ENCODE measurements at regions not wholly inside any gene's neighbourhood (a gene's known extent, or its start where the extent isn't known, plus 50 kb on each side); places are given as distances from the start of the nearest gene placed in this dataset.

DNA sequence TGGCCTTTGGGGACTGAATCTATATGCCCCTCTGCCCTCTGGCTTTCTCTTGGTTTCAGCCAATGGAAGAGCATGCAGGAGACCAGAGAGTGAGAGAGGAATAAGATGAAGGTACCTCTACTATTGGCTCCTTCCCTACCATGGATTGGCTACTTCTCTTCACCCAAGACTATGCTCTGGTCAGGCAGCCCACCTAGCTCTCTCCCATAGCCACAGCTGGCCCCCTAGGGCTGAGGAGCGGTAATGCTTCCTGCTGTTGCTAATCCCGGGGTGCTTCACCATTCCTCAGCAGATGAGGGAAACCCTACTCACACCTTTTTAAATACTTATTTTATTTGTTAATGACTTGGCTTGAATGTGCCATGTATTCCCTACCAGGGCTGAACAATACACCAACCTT is 142.4 kb downstream of the MREG start:
- no peaks in the 10 kb centered on the region for H3K9me3 ChIP-seq (ENCODE audit: control insufficient read depth in 2 of 2, insufficient read depth in 1 of 2, low read depth in 1 of 2, low read length in 1 of 2)
- WGBS, 3 donors = 83 to 94% (median 85%) methylated on average over 2 of the region's 2 CpGs
- no peak for FAIRE-seq

DNA sequence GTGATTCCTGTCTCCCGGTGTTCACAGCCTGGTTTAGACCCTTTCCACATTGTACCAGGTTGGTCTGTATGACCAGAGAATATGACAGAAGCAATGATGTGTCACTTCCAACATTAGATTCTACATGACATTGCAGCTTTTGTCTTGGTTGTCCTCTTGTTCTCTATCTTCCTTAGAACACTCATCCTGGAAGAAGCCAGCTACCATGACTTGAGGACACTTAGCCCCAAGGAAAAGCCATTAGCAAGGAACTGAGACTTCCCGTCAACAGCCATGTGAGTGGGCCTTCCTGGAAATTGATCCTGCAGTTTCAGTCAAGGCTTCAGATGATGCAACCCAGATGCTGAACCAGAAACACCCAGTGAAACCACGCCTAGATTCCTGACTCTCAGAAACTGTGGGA is 143.3 kb downstream of the MREG start:
- no peaks in the 10 kb centered on the region for H3K36me3 ChIP-seq (ENCODE audit: control insufficient read depth in 3 of 3, insufficient read depth in 2 of 3, low read depth in 1 of 3, low read length in 3 of 3)
- 64 to 76% (median 73%) methylated on average over 3 of the region's 3 CpGs for WGBS, 3 donors
- no peaks in the 10 kb centered on the region for H3K9me3 ChIP-seq (ENCODE audit: control insufficient read depth in 2 of 2, insufficient read depth in 1 of 2, low read depth in 1 of 2, low read length in 1 of 2)
- FAIRE-seq (no peak), DNase-seq (peak in 1 of 2 donors; percentile 37)
- H3K4me1 ChIP-seq (ENCODE audit: control insufficient read depth in 3 of 3, insufficient read depth in 2 of 3, low read depth in 1 of 3, low read length in 2 of 3) = no peaks in the 10 kb centered on the region
- no peak overlapping the region for H3K27ac ChIP-seq (ENCODE audit: low read depth in 1 of 3, low read length in 2 of 3)
- H3K4me3 ChIP-seq (ENCODE audit: low read depth in 1 of 3, low read length in 3 of 3) = no peak overlapping the region
- no peaks in the 10 kb centered on the region for H3K27me3 ChIP-seq (ENCODE audit: control insufficient read depth in 3 of 3, insufficient read depth in 3 of 3, low read length in 3 of 3)

More for the DNA sequence above, 142.4 kb downstream of the MREG start:
- Histone ChIP-seq H3K27ac (ENCODE audit: low read depth in 1 of 3, low read length in 2 of 3) (no peak overlapping the region), H3K4me3 (ENCODE audit: low read depth in 1 of 3, low read length in 3 of 3) (no peak overlapping the region), H3K27me3 (ENCODE audit: control insufficient read depth in 3 of 3, insufficient read depth in 3 of 3, low read length in 3 of 3) (no peaks in the 10 kb centered on the region), H3K4me1 (ENCODE audit: control insufficient read depth in 3 of 3, insufficient read depth in 2 of 3, low read depth in 1 of 3, low read length in 2 of 3) (no peaks in the 10 kb centered on the region), H3K36me3 (ENCODE audit: control insufficient read depth in 3 of 3, insufficient read depth in 2 of 3, low read depth in 1 of 3, low read length in 3 of 3) (no peaks in the 10 kb centered on the region)
- no peak for DNase-seq

DNA sequence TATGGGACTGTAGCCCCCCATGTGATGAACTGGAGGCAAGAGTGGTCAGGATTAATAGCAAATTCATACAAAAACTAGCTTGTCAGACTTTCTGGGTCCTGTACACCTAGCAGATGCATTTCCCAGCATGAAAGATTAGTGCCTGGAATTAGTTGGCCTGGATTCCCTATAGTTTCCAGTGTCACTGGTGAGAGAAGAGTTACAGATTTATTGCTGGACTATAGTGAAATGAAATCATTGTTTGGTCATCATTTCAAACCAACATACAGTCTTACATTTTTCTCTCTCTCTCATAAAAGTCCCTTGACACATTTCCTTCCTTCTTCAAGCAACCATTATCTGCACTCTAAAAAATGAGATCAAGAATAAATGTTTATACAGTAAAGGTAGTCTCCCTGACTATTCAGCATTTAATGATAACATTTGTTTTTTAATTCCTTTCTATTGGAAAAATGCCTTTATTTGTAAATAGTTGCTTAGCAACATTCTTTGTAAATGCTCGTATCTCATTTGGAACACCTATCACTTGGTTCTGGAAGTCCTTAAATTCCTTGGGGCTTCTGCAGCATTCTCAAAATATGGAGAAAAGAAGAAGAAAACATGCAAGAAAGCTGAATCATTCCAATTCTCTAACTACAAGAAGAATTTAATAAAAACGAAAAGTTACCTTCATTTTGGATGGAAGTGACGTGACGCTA is 144.4 kb downstream of the MREG start:
- Histone ChIP-seq H3K27ac (ENCODE audit: low read depth in 1 of 3, low read length in 2 of 3) (no peak overlapping the region), H3K36me3 (ENCODE audit: control insufficient read depth in 3 of 3, insufficient read depth in 2 of 3, low read depth in 1 of 3, low read length in 3 of 3) (no peaks in the 10 kb centered on the region), H3K4me3 (ENCODE audit: low read depth in 1 of 3, low read length in 3 of 3) (no peak overlapping the region), H3K4me1 (ENCODE audit: control insufficient read depth in 3 of 3, insufficient read depth in 2 of 3, low read depth in 1 of 3, low read length in 2 of 3) (no peaks in the 10 kb centered on the region), H3K27me3 (ENCODE audit: control insufficient read depth in 3 of 3, insufficient read depth in 3 of 3, low read length in 3 of 3) (no peaks in the 10 kb centered on the region), H3K9me3 (ENCODE audit: control insufficient read depth in 2 of 2, insufficient read depth in 1 of 2, low read depth in 1 of 2, low read length in 1 of 2) (no peaks in the 10 kb centered on the region)
- 67 to 77% (median 74%) methylated on average over 4 of the region's 4 CpGs for WGBS, 3 donors
- DNase-seq (no peak), FAIRE-seq (no peak)

DNA sequence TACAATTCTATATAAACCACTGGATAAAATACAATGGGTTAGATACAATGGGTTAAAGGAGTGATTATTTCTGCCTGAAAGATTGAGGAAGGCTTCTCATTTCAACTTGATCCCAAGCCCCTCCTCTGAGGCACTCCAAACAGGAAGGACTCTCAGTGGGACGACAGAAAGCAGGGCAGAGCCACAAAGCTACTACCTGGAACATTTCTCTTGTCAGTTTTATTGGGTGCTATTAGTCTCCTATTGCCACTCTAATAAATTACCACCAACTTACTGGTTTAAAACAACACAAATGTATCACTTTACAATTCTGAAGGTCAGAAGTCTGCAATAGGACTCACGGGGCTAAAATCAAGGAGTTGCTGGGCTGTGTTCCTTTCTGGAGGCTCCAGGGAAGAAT is 146.7 kb downstream of the MREG start:
- DNase-seq (no peak), FAIRE-seq (no peak)
- Histone ChIP-seq H3K4me3 (ENCODE audit: low read depth in 1 of 3, low read length in 3 of 3) (no peak overlapping the region), H3K9me3 (ENCODE audit: control insufficient read depth in 2 of 2, insufficient read depth in 1 of 2, low read depth in 1 of 2, low read length in 1 of 2) (no peaks in the 10 kb centered on the region), H3K4me1 (ENCODE audit: control insufficient read depth in 3 of 3, insufficient read depth in 2 of 3, low read depth in 1 of 3, low read length in 2 of 3) (no peaks in the 10 kb centered on the region), H3K27me3 (ENCODE audit: control insufficient read depth in 3 of 3, insufficient read depth in 3 of 3, low read length in 3 of 3) (no peaks in the 10 kb centered on the region), H3K27ac (ENCODE audit: low read depth in 1 of 3, low read length in 2 of 3) (no peak overlapping the region), H3K36me3 (ENCODE audit: control insufficient read depth in 3 of 3, insufficient read depth in 2 of 3, low read depth in 1 of 3, low read length in 3 of 3) (no peaks in the 10 kb centered on the region)
- WGBS, 3 donors = 10 to 45% (median 21%) methylated on average over 2 of the region's 2 CpGs

- Histone ChIP-seq H3K27ac (ENCODE audit: low read depth in 1 of 3, low read length in 2 of 3) (no peak overlapping the region), H3K4me3 (ENCODE audit: low read depth in 1 of 3, low read length in 3 of 3) (no peak overlapping the region), H3K4me1 (ENCODE audit: control insufficient read depth in 3 of 3, insufficient read depth in 2 of 3, low read depth in 1 of 3, low read length in 2 of 3) (no peaks in the 10 kb centered on the region), H3K36me3 (ENCODE audit: control insufficient read depth in 3 of 3, insufficient read depth in 2 of 3, low read depth in 1 of 3, low read length in 3 of 3) (no peaks in the 10 kb centered on the region), H3K9me3 (ENCODE audit: control insufficient read depth in 2 of 2, insufficient read depth in 1 of 2, low read depth in 1 of 2, low read length in 1 of 2) (no peaks in the 10 kb centered on the region), H3K27me3 (ENCODE audit: control insufficient read depth in 3 of 3, insufficient read depth in 3 of 3, low read length in 3 of 3) (no peaks in the 10 kb centered on the region)
- 20 to 67% (median 42%) methylated on average over 2 of the region's 2 CpGs for WGBS, 3 donors
- DNase-seq (peak in 1 of 2 donors; percentile 12), FAIRE-seq (no peak)
Observed at GRCh38 chr2:215863687-215864086, 149.7 kb downstream of the MREG start.

DNA sequence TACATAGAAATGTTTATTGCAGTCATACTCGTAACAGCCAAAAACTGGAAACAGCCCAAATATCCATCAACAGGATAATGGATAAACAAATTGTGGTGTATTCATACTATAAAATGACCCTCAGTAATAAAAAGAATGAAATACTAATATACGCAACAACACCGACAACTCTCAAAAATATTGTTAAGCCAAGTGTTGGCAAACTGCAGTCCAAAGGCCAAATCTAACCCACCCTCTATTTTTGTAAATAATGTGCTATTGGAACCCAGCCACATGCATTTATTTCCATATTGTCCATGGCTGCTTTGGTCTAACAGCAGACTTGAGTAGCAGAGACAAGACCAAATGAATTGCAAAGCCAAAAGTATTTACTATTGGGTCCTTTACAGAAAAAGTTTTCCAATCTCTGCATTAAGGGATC is 151.0 kb downstream of the MREG start:
- no peaks in the 10 kb centered on the region for H3K9me3 ChIP-seq (ENCODE audit: control insufficient read depth in 2 of 2, insufficient read depth in 1 of 2, low read depth in 1 of 2, low read length in 1 of 2)
- H3K4me1 ChIP-seq (ENCODE audit: control insufficient read depth in 3 of 3, insufficient read depth in 2 of 3, low read depth in 1 of 3, low read length in 2 of 3) = no peaks in the 10 kb centered on the region
- no peaks in the 10 kb centered on the region for H3K27me3 ChIP-seq (ENCODE audit: control insufficient read depth in 3 of 3, insufficient read depth in 3 of 3, low read length in 3 of 3)
- H3K27ac ChIP-seq (ENCODE audit: low read depth in 1 of 3, low read length in 2 of 3) = no peak overlapping the region
- no peak for DNase-seq
- no peak for FAIRE-seq
- H3K4me3 ChIP-seq (ENCODE audit: low read depth in 1 of 3, low read length in 3 of 3) = no peak overlapping the region
- 76 to 81% (median 80%) methylated on average over 3 of the region's 3 CpGs for WGBS, 3 donors
- no peaks in the 10 kb centered on the region for H3K36me3 ChIP-seq (ENCODE audit: control insufficient read depth in 3 of 3, insufficient read depth in 2 of 3, low read depth in 1 of 3, low read length in 3 of 3)

GRCh38 chr2:215861607-215862350 is 151.6 kb downstream of the MREG start:
- 56 to 69% (median 63%) methylated on average over 5 of the region's 5 CpGs for WGBS, 3 donors
- Histone ChIP-seq H3K9me3 (ENCODE audit: control insufficient read depth in 2 of 2, insufficient read depth in 1 of 2, low read depth in 1 of 2, low read length in 1 of 2) (no peaks in the 10 kb centered on the region), H3K36me3 (ENCODE audit: control insufficient read depth in 3 of 3, insufficient read depth in 2 of 3, low read depth in 1 of 3, low read length in 3 of 3) (no peaks in the 10 kb centered on the region), H3K4me3 (ENCODE audit: low read depth in 1 of 3, low read length in 3 of 3) (no peak overlapping the region), H3K27ac (ENCODE audit: low read depth in 1 of 3, low read length in 2 of 3) (no peak overlapping the region), H3K4me1 (ENCODE audit: control insufficient read depth in 3 of 3, insufficient read depth in 2 of 3, low read depth in 1 of 3, low read length in 2 of 3) (no peaks in the 10 kb centered on the region), H3K27me3 (ENCODE audit: control insufficient read depth in 3 of 3, insufficient read depth in 3 of 3, low read length in 3 of 3) (no peaks in the 10 kb centered on the region)
- DNase-seq (no peak), FAIRE-seq (no peak)

DNA sequence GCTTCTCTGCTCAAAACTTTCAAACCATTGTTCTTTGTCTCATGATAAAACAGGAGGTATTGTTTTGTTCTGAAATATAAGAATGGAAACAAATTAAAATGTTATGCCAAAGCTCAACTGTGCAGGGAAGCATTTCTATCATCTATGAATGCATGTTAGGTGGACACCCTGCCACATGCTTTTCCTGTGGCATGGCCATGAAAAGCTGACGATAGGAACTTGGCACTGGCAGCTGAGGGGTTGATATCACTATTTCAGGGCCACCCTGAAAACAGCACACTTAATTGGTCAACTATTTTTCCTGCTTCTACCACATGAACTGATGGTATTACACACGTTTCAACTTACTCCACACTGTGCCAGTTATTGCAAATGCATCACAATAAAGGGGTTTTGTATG is 157.3 kb downstream of the MREG start:
- WGBS, 3 donors = 63 to 77% (median 70%) methylated on average over 2 of the region's 2 CpGs
- Histone ChIP-seq H3K27me3 (ENCODE audit: control insufficient read depth in 3 of 3, insufficient read depth in 3 of 3, low read length in 3 of 3) (no peaks in the 10 kb centered on the region), H3K27ac (ENCODE audit: low read depth in 1 of 3, low read length in 2 of 3) (no peak overlapping the region), H3K4me1 (ENCODE audit: control insufficient read depth in 3 of 3, insufficient read depth in 2 of 3, low read depth in 1 of 3, low read length in 2 of 3) (peaks cover 0 to under 1% (median 0%) of the 10 kb centered on the region in 3 donors), H3K4me3 (ENCODE audit: low read depth in 1 of 3, low read length in 3 of 3) (no peak overlapping the region), H3K36me3 (ENCODE audit: control insufficient read depth in 3 of 3, insufficient read depth in 2 of 3, low read depth in 1 of 3, low read length in 3 of 3) (no peaks in the 10 kb centered on the region), H3K9me3 (ENCODE audit: control insufficient read depth in 2 of 2, insufficient read depth in 1 of 2, low read depth in 1 of 2, low read length in 1 of 2) (peaks cover 0 to 6% of the 10 kb centered on the region in 2 donors)
- no peak for FAIRE-seq
- no peak for DNase-seq
